Lung microvascular endothelial cell (primary cell): ENCODE measurements at regions not wholly inside any gene's neighbourhood (a gene's known extent, or its start where the extent isn't known, plus 50 kb on each side); places are given as distances from the start of the nearest gene placed in this dataset.
A peak's percentile ranks its signal among the peaks of the same experiment; 100 is the strongest.
"Not testable (repeated sequence)": the region's sequence is repeated elsewhere in the genome, so short reads cannot be mapped to it uniquely, and the experiment has no call there.

Source experiments
- DNase-seq, 2 donors: peaks; one replicate each; pipeline versions ENCODE4 v3.0.0 to v3.0.0-alpha.2; 2010; ENCODE audit warnings: low read depth in 2 of 2

GRCh38 chrX:137198040-137198439, 164.2 kb upstream of the GPR101 start:
- no peak for DNase-seq

GRCh38 chrX:137195991-137196390, 162.2 kb upstream of the GPR101 start:
- peak in 1 of 2 donors; percentile 2 for DNase-seq

- DNase-seq: no peak
These were observed 161.5 kb upstream of the GPR101 start for GRCh38 chrX:137195296-137195695.

GRCh38 chrX:137194164-137194563, 160.4 kb upstream of the GPR101 start:
- DNase-seq: peak; percentile 55 to 66

GRCh38 chrX:137187540-137187939, 153.7 kb upstream of the GPR101 start:
- DNase-seq: no peak

- DNase-seq: no peak
These were observed 144.6 kb upstream of the GPR101 start for GRCh38 chrX:137178392-137178791.

- peak in 1 of 2 donors; percentile 29 for DNase-seq
These were observed 138.6 kb upstream of the GPR101 start for GRCh38 chrX:137172317-137172948.

GRCh38 chrX:137171626-137172025, 137.8 kb upstream of the GPR101 start:
- DNase-seq: no peak

- peak in 1 of 2 donors; percentile 36 for DNase-seq
These were observed 132.8 kb upstream of the GPR101 start for GRCh38 chrX:137166591-137166990.

- DNase-seq: no peak
These were observed 130.5 kb upstream of the GPR101 start for GRCh38 chrX:137164329-137164728.

- DNase-seq: no peak
These were observed 117.6 kb upstream of the GPR101 start for GRCh38 chrX:137151403-137151802.

- DNase-seq: no peak
These were observed 110.1 kb upstream of the GPR101 start for GRCh38 chrX:137143864-137144263.

- DNase-seq: not testable (repeated sequence)
These were observed 88.9 kb upstream of the GPR101 start for GRCh38 chrX:137122651-137123050.

- DNase-seq: no peak
These were observed 85.3 kb upstream of the GPR101 start for GRCh38 chrX:137119049-137119448.

- DNase-seq: no peak
These were observed 84.7 kb upstream of the GPR101 start for GRCh38 chrX:137118536-137118935.

- DNase-seq: no peak
These were observed 84.3 kb upstream of the GPR101 start for GRCh38 chrX:137118136-137118535.

- not testable (repeated sequence) for DNase-seq
These were observed 74.1 kb upstream of the GPR101 start for GRCh38 chrX:137107877-137108276.

- no peak for DNase-seq
These were observed 67.6 kb upstream of the GPR101 start for GRCh38 chrX:137101273-137101990.
